DMS153 treated with DMSO at 0.1 percent for 48 hours (cell line): ENCODE measurements at regions not wholly inside any gene's neighbourhood (a gene's known extent, or its start where the extent isn't known, plus 50 kb on each side); places are given as distances from the start of the nearest gene placed in this dataset.
"Not testable (repeated sequence)": the region's sequence is repeated elsewhere in the genome, so short reads cannot be mapped to it uniquely, and the experiment has no call there.

Experiments used
- DNase-seq: peaks from one replicate; lab custom pipeline; 2025; ENCODE audit not compliant: unreplicated experiment; lab: John Stamatoyannopoulos, UW

DNA sequence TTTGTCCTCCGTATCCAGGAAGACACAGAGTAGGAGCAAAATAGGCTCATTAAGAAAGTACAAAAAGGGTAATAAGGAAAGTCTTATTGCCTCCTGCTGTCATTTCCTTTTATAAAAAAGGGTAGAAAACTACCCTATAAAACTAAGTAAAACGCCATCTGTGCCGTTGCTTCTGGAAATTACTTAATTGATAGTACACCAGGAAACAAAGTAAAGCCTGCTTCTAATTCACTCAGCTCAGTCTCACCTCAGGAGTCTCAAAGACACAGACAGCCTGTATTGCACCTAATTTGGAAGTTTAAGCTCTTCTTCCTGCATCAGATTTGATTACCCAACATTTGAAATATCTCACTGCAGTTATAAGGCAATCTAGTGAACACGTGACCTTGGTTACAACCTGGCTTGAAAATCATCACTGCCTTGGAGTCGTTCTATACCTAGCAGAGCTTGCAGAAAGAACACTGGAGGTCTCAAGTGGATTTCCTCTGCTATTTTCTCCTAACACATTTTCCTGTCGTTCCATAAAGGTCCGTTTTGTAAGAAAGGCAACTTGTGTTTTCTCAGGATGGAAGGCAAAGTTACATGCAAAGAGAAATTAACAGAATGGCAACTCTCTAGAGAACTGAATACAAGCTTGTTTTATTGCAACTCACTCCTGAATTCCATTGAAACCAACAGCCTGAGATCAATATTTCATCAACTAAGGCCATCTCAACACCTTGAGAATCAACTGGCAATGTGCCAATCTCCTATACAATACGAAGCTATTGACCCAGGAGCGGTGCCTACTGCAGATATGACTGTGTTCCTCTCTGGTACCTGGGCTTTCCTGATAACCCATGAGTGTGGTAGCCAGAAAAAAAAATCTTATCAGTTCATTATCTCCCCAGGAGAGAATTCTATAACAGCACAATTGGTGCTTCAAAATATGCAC is 203.3 kb upstream of the LMCD1 start:
- no peak for DNase-seq

DNA sequence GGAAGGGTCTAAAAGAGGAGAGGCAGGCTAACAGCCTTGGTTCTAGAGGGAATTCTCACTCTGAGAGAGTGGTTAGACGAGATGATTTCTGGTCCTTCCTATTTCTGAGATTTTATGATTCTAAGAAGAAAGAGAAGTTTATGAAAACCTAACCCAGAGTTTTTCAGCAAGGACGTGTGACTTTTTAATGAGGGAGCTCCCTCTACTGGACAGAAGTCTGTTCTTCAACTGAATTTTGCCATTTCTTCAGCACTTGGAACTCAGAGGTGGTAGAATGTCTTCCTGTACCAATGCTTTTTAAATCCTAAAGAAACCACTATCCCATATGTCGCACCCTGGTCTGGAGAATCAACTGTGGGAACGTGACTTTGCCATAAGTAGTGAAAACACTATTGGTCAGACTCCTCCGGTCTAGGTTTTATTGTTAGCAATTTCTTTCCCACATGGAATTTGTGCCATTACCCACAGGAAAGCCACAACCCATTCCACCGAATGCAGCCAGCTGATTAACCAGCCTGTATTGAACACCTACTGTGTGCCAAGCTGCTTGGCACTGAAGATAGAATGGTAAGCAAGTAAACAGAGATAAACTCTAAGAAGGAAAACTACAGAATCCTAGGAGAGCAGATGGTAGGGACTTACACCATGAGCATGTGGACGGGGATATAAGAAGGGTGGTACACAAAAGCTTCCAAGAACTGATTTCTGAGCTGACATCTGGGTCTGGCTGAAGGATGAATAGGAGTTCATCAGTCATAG is 199.5 kb upstream of the LMCD1 start:
- peak; percentile 6 for DNase-seq

DNA sequence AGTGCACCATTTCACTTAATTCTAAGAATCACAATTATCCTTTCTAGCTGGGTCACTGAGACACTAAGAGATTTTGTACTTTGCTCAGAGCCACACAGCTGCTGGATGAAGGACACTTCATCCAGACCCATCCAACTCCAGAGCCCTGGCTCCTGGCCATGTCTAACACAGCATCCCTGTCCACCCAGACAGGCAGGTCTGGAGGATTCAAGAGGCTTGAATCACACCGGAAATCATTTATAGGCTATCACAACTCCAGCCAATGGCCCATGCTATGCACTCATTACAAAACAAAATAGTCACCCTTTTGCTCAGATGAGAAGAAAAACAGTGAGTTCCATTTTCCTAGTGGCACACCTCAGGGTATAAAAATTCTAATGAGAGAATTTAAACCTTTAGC is 198.2 kb upstream of the LMCD1 start:
- DNase-seq: no peak

DNA sequence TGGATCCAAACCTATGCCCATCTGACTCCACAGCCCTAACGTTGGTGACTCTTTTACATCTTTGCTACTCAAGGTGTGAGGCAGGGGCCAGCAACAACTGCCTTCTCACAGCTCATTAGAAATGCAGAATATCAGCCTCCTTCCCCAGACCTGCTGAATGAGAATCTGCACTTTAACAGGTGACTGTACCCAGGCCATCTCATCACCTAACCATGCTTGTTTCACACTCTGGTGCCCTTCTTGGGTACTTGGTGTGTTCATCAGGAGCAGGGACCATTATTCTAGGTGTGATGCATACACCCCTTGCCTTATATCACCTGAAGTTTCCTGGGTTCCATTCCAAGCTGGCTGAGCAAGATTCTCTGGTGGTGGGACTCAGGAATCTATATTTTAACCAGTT is 196.3 kb upstream of the LMCD1 start:
- no peak for DNase-seq

DNA sequence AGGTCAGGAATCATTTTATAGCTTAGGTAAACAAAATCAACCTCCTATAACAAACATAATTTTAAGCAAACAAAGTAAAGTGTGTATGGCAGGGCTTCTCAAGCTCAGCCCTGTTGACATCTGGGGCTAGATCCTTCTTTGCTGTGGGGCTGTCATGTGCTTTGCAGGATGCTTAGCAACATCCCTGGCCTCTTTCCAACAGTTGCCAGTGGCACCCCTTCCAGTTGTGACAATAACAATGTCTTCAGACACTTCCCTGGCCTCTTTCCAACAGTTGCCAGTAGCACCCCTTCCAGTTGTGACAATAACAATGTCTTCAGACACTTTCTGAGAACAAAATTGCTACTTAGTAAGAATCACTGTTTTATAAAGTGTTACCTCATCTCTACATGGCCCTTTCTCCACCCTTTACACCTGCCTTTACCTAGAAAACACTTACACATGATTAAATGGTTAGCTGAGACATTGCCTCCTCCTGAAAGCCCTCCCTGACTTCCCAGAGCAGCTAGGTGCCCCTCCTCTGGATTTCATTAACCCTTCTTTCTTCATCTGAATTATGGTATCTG is 194.0 kb upstream of the LMCD1 start:
- no peak for DNase-seq

DNA sequence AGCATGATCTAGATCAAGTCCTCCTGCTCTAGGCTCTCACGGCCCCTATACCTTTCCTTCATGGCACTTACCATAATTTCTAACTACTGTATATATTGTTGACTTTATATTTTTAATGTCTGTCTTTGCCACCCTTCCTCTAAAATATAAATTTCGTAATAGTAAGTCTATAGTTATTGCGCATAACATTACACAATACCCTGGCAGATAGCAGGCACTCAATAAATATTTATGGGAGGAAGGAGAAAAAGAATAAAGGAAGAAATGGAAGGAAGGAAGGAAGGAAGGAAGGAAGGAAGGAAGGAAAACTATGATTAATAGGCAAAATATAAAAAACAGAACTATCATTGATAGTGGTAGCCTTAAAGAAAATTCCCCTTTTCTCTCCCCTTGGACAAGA is 190.3 kb upstream of the LMCD1 start:
- DNase-seq: no peak

DNA sequence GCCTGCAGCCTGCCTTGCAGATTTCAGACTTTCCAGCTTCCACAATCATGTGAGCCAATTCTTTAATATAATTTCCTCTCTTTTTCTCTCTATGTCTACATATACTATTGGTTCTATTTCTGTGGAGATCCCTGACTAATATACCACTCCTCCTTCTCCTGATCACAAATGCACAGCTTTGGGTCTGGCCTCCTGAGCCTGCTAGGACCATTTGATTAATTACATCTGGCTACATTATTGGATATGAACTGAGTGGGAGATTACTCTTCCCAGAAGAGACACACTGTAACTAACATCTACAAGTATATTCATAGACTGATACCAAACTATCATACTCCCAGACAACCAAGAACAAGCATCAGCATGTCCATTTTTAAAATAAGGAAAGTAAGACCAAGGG is 188.9 kb upstream of the LMCD1 start:
- DNase-seq: no peak

DNA sequence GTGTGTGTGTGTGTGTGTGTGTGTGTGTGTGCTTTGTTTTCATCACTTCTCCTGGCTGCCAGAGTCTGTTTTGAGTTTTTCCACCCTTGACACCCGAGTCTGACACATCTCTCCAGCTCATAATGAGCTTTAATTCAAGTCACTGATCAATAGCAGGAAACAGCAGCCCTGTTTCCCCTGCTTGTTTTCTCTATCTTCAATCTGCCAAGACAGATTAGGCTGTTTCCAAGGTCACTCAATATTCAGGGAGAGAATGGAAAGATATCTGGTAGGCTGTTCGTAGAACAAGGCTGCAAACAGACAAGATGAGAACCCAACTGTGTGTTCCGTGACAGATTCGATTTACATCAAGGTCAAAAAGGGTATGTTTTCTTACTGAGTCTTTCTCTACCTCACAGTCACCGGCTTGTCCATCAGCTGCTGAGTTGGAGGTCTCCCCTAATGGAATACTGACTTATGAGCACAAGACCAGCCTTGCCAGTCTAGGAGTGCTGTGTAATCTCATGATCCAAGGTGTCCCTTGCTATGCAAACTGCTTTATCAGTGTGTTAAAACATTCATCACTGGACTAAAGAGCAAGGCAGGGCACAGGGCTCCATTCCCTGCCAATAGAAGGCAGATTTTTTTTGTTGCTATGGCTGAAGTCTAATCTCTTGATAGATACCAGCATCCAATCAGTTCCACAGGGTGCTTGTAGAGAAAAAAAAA is 187.9 kb upstream of the LMCD1 start:
- no peak for DNase-seq

DNA sequence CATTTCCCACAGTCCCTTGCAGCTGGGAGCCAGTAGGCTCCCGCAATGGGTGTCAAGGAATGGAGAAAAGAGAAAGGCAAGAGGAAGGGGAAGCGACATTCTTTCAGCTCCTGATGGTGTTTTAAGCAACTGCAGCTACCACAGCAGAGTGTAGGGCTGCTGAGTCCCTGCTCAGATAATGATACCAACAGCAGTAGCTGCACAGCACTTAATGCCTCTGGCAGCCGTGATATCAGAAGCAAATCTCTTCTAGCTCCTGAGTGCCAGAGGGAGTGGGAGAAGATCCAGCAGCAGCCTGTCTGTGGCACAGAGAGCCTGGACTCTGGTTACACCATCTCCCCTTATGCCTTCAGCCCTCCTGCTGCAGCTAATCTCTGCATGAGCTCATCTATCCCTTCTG is 186.1 kb upstream of the LMCD1 start:
- not testable (repeated sequence) for DNase-seq

DNA sequence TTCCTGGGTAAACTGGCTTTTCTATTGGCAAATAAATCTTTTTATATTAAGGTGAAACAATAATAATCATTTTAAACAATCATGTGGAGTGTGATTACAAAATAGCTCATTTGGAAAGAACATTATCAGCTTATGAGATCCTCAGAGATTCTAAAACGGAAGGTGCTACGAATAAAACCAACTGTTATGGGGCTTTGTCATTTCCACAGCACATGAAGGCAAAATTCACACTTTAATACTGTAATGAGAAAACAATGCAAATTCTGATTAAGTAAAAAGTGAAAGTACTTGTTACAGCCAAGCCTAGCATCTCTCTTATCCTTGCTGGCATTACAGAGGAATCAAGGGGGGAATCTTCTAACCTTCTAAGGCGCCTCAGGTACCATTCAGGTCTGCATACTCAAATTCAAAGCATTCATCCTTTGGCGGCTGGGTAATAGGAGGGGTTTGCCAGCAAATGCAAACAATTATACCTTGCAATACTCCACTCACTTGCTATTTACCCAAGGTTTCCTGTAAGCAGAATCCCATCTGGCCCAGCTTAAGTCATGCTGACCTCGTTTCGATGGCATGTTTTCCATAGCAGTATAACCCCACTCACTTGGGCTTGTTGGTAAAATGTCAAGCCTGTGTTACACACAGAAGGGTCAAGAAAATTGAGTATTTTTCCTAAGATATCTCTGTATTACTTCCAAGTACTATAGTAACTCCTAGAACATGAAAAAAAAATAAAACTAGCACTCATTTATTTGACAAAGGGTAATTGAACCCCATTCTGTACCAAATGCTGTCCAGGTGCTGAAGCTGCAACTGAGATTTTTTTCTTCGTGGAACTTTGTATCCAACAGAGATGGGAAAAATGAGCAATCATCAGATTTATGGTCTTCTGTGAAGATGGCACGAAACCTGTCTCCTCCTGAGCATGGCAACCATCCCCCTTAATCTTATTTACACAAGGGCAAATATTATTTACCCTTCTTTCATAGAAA is 183.7 kb upstream of the LMCD1 start:
- DNase-seq: peak; percentile 8

DNA sequence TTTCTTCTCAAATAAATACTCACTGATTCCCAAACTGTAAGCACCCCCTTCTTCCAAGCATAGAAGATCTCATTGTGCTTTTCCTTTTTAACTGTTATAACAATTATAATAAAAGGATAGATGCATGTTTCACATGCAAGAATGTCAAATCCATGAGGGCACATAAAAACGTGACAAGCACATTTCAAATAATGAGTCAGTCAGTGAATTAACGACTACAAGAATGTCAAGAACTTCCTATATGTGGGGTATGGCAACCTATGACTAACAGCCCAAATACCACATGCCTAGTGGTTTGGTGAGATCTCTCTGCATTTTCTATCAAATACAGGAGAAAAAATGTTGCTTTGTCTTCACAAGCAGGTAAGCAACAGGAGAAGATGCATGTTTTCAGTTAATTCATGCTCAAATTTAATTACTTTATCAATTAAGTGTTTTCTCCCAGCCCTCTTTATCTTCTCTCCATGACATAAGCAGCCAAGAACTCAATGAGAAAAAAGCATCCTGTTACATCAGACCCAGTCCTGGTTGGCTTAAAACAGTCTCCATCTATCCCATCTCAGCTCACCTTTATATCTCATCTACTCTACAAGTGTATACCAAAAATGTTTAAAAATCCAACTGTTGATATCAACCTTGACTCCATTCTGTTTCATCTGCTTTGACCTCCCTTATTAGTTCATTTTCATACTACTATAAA is 181.5 kb upstream of the LMCD1 start:
- DNase-seq: no peak

DNA sequence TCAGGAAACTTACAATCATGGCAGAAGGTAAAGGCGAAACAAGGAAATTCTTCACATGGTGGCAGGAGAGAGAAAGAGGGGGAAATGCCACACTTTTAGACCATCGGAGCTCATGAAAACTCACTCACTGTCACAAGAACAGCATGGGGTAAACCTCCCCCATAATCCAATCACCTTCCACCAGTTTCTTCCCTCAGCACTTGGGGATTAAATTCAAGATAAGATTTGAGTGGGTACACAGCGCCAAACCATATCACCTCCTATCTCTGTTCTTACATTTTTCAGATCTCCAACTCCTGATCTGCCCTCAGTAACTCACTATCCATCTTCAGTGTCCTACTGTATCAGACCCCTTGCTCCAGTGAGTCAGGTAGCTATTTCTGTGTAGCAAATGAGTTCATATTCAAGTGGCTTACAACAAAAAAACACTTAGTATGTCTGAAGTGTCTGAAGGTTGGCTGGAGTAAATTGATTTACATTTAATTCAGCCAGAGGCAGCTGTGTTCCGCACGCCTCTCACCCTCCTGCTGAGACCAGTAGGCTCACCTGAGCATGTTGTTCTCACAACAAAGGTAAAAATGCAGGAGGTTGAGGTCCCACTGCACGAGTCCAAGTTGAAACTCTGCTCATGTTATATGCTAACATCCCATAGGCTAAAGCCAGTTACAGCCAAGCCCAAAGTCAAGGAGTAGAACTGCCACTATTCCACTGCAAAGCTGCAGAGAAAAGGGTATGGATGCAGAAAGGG is 180.7 kb upstream of the LMCD1 start:
- no peak for DNase-seq

DNA sequence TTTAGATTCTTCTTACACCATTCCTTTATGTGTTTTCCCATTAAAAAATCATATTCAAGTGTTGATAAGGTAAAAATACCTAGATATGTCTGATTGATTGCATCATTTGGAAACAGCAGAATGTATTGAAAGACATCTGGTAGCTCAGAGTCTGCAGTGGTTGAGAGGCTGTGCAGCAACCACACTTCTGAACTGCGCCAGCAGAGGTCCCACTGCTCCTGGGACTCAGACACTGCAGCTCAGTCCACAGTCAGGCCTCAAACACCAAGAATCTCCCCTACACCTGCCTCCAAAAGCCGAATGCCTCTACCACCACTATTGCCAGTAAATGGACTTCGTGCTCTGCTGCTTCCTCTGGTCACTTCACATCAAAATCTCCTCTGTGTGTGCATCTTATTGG is 176.9 kb upstream of the LMCD1 start:
- peak; percentile 7 for DNase-seq

DNA sequence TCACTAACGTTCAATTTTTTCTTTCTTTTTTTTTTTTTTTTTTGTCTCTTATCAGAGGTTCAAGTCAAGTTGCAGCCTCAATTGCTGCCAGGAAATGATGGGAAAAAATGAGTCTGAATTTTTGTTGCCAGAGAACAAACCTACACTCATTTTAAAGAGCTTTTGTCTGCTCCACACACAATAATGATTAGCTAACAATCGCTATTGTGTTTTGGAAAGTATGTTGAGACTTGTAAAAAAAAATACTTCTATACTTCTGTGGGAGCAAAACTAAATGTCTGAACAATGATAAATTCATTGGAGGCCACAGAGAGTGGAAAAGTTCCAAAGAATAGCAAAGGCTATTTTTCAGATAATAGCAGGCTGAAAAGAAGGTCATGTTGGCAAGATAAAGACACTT is 176.3 kb upstream of the LMCD1 start:
- DNase-seq: no peak

DNA sequence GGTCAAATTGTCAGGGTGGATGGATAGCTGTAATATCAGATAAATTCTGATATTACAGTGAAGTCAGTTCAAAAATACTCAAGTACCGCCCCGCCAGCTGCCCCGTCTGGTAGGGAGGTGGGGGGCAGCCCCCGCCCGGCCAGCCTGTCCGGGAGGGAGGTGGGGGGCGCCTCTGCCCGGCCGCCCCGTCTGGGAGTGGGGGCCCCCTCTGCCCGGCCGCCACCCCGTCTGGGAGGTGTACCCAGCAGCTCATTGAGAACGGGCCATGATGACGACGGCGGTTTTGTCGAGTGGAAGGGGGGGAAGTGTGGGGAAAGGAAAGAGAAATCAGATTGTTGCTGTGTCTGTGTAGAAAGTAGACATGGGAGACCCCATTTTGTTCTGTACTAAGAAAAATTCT is 175.8 kb upstream of the LMCD1 start:
- DNase-seq: not testable (repeated sequence)

DNA sequence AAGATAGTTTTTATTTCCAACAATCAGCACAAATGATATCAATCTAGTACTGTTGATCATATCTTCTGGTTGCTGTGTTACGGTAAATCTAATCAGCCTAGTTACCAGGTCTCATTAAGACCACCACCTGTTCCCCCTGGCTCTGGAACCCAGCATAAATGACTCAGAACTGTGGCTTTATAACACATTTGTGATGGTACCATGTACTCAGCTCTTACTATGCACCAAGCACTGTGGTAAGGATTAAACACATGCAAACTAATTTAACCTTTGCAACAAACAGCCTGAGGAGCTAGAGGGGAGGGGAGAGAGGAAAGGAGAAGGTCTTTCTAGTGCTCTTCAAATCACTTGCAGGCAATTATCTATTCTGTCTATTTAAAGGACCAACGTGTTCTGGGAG is 173.9 kb upstream of the LMCD1 start:
- no peak for DNase-seq

DNA sequence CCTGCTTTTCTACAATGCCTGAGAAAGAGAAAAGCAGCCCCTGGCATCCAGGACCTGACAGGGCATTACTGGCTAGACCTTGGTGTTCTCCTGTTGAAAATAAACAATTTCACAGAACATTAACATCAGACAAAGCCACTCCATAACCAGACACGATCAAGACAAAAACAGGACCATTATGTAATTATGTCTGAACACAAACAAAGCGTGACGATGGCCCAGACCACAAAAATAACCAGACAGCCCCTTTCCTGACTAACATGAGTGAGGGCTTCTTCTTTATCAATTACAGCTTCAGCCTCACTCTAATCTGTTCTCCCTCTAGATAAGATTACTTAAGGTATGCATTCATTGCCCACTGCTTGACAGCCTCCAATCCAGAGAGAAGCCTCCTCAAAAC is 172.7 kb upstream of the LMCD1 start:
- no peak for DNase-seq

DNA sequence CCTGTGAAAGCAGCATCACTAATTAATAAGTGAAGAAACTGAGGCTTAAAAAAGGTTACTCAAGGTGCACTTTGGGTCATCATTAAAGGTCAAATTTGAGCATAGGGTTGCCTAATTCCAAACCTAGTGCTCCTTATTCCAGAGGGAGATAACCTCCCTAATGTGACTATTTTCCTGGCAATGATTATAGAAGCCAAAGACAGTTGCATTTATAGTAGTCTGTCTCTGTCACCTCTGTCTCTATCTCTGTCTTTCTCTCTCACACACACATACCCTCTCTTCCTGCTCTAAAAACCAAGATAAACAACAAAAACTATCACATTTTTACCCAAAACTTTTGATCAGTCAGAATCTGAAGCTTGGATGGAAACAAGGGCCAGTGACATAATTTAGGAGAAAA is 172.0 kb upstream of the LMCD1 start:
- no peak for DNase-seq

DNA sequence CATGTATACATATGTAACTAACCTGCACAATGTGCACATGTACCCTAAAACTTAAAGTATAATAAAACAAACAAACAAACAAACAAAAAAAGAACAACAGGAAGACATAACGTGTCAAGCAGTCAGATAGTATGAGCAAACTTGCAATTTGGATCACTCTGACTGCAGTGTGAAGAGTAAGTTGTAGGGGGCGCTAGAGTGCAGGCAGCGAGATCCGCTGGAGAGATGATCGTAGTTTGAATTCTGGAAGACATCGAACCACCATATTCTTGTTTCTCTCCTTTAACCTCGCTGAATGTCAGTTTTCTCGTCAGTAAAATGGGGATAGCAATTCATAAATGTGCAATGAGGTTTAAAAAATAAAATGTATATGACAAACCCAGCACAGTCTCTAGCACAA is 165.2 kb upstream of the LMCD1 start:
- no peak for DNase-seq
